PC-9 (cell line): ENCODE measurements at regions not wholly inside any gene's neighbourhood (a gene's known extent, or its start where the extent isn't known, plus 50 kb on each side); places are given as distances from the start of the nearest gene placed in this dataset.

Source experiments
- BruUV-seq: library from RNA; stranded (reverse); fragments of 400-500 nt; replicated peaks from 2 replicates; lab custom pipeline; 2021; lab: Mats Ljungman, UMichigan
- CTCF ChIA-PET: fragments of 300-600 bp; sonication (Branson Sonifier 250); formaldehyde crosslinking; loops from one replicate; lab custom pipeline; 2022; ENCODE audit warnings: antibody characterized with exemption; lab: Charles Lee
- POLR2A ChIA-PET: fragments of 300-600 bp; sonication (Branson Sonifier 250); formaldehyde crosslinking; loops from one replicate; lab custom pipeline; 2022; ENCODE audit warnings: antibody characterized with exemption; ENCODE audit not compliant: unreplicated experiment; lab: Charles Lee
- DNase-seq, 2 experiments: peaks; one replicate each; pipeline versions ENCODE4 v3.0.0 to v3.0.0-alpha.2; 2015 to 2022; ENCODE audit warnings: mixed read lengths in 1 of 2
- H2AFZ ChIP-seq: fragments of 200-600 bp; sonication (generic); 2 replicates; pipeline ENCODE4 v1.8.1; 2017; ENCODE audit warnings: antibody characterized with exemption
- H3F3A ChIP-seq: fragments of 200-600 bp; sonication (generic); 2 replicates; pipeline ENCODE4 v1.8.1; 2017; ENCODE audit warnings: antibody characterized with exemption, mild to moderate bottlenecking, low read depth; ENCODE audit not compliant: insufficient read depth
- H3K27ac ChIP-seq: fragments of 200-600 bp; sonication (generic); 2 replicates; pipeline ENCODE4 v1.6.1; 2016; ENCODE audit warnings: mixed run types
- H3K27me3 ChIP-seq: fragments of 200-600 bp; sonication (generic); 2 replicates; pipeline ENCODE4 v1.6.1; 2016; ENCODE audit warnings: low read depth, mixed run types; ENCODE audit not compliant: insufficient read depth
- H3K36me3 ChIP-seq: fragments of 200-600 bp; sonication (generic); 2 replicates; pipeline ENCODE4 v1.6.1; 2016; ENCODE audit warnings: low read depth, mixed run types
- H3K4me1 ChIP-seq: fragments of 200-600 bp; sonication (generic); replicated peaks from 2 replicates; pipeline ENCODE4 v1.6.1; 2016; ENCODE audit warnings: mixed run types; ENCODE audit not compliant: insufficient read depth
- H3K4me2 ChIP-seq: fragments of 200-600 bp; sonication (generic); 2 replicates; pipeline ENCODE4 v1.6.1; 2017; ENCODE audit warnings: mixed run types
- H3K4me3 ChIP-seq: fragments of 200-600 bp; sonication (generic); 2 replicates; pipeline ENCODE4 v1.6.1; 2016; ENCODE audit warnings: mixed run types
- H3K79me2 ChIP-seq: fragments of 200-600 bp; sonication (generic); 2 replicates; pipeline ENCODE4 v1.6.1; 2017; ENCODE audit warnings: low read depth, mixed run types
- H3K9me2 ChIP-seq: fragments of 200-600 bp; sonication (generic); 2 replicates; pipeline ENCODE4 v1.8.1; 2017; ENCODE audit warnings: mild to moderate bottlenecking; ENCODE audit not compliant: insufficient read depth
- H3K9me3 ChIP-seq: fragments of 200-600 bp; sonication (generic); 2 replicates; pipeline ENCODE4 v1.8.1; 2016; ENCODE audit warnings: low read depth; ENCODE audit not compliant: insufficient read depth
- H4K20me1 ChIP-seq: fragments of 200-600 bp; sonication (generic); 2 replicates; pipeline ENCODE4 v1.8.1; 2017; ENCODE audit not compliant: insufficient read depth
- EZH2 ChIP-seq: fragments of 200-600 bp; sonication (generic); IDR thresholded peaks from 2 replicates; pipeline ENCODE4 v1.8.0; 2017; ENCODE audit warnings: antibody characterized with exemption, low read depth
- intact Hi-C: fragments of 100-400 bp; cut with micrococcal nuclease; formaldehyde crosslinking; loops from one replicate; pipeline ENCODE4 v1.10.0; 2022; ENCODE audit not compliant: unreplicated experiment
- TF ChIP-seq, protein P1 (sequence below): fragments of 200-600 bp; sonication (generic); conservative IDR thresholded peaks from 2 replicates; pipeline ENCODE4 v1.6.1; 2017; ENCODE audit warnings: mixed run types, antibody characterized with exemption, mild to moderate bottlenecking, moderate library complexity

GRCh38 chr18:38752430-38752829 is 1186.8 kb upstream of the CELF4 start:
- Histone ChIP-seq H2AFZ (no peak overlapping the region), H4K20me1 (no peaks in the 10 kb centered on the region), H3K4me2 (no peak overlapping the region), H3K4me3 (no peak overlapping the region), H3K9me3 (no peaks in the 10 kb centered on the region), H3K27ac (no peak overlapping the region), H3K9me2 (no peaks in the 10 kb centered on the region), H3K79me2 (no peaks in the 10 kb centered on the region), H3K27me3 (no peaks in the 10 kb centered on the region), H3K36me3 (no peaks in the 10 kb centered on the region), H3K4me1 (no peaks in the 10 kb centered on the region), H3F3A (no peaks in the 10 kb centered on the region)
- no peak for TF ChIP-seq EZH2
- TF ChIP-seq, protein P1, sequence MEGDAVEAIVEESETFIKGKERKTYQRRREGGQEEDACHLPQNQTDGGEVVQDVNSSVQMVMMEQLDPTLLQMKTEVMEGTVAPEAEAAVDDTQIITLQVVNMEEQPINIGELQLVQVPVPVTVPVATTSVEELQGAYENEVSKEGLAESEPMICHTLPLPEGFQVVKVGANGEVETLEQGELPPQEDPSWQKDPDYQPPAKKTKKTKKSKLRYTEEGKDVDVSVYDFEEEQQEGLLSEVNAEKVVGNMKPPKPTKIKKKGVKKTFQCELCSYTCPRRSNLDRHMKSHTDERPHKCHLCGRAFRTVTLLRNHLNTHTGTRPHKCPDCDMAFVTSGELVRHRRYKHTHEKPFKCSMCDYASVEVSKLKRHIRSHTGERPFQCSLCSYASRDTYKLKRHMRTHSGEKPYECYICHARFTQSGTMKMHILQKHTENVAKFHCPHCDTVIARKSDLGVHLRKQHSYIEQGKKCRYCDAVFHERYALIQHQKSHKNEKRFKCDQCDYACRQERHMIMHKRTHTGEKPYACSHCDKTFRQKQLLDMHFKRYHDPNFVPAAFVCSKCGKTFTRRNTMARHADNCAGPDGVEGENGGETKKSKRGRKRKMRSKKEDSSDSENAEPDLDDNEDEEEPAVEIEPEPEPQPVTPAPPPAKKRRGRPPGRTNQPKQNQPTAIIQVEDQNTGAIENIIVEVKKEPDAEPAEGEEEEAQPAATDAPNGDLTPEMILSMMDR: no peak
- intact Hi-C loops: no loop called here
- no TSS peak for BruUV-seq
- DNase-seq: no peak
- POLR2A ChIA-PET: no interaction called here
- CTCF ChIA-PET: no interaction called here

GRCh38 chr18:38751898-38752297 is 1186.3 kb upstream of the CELF4 start:
- Histone ChIP-seq H3K27me3 (no peaks in the 10 kb centered on the region), H3K79me2 (no peaks in the 10 kb centered on the region), H3K9me2 (no peaks in the 10 kb centered on the region), H3K36me3 (no peaks in the 10 kb centered on the region), H2AFZ (no peak overlapping the region), H3K4me1 (no peaks in the 10 kb centered on the region), H3K4me2 (no peak overlapping the region), H3K9me3 (no peaks in the 10 kb centered on the region), H3F3A (no peaks in the 10 kb centered on the region), H3K4me3 (no peak overlapping the region), H4K20me1 (no peaks in the 10 kb centered on the region), H3K27ac (no peak overlapping the region)
- CTCF ChIA-PET: no interaction called here
- BruUV-seq: no TSS peak
- POLR2A ChIA-PET: no interaction called here
- TF ChIP-seq, protein P1: no peak
- TF ChIP-seq EZH2: no peak
- DNase-seq: no peak
- intact Hi-C loops: no loop called here

DNA sequence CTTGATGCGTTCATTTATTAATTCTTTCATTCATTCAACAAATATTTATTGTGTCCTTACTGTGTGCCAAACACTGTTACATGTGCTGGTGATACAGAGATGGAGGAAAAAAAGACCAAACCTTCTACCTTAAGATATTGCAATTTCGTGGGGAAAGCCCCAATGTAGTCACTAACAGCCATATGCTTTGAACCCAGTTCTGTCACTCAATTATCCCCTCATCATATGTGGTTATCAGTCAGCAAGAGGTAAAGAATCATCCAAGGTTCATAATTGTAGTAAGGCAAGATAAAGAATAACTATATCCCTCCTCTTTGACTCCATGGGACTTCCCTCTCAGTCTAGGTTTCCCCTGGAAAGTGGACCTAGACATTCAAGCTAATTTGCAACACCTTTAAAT is 1185.6 kb upstream of the CELF4 start:
- Histone ChIP-seq H3K27me3 (no peaks in the 10 kb centered on the region), H3K4me2 (no peak overlapping the region), H3F3A (no peaks in the 10 kb centered on the region), H4K20me1 (no peaks in the 10 kb centered on the region), H3K27ac (no peak overlapping the region), H3K4me3 (no peak overlapping the region), H3K4me1 (no peaks in the 10 kb centered on the region), H3K9me3 (no peaks in the 10 kb centered on the region), H3K36me3 (no peaks in the 10 kb centered on the region), H3K9me2 (no peaks in the 10 kb centered on the region), H2AFZ (no peak overlapping the region), H3K79me2 (no peaks in the 10 kb centered on the region)
- DNase-seq: no peak
- BruUV-seq: no TSS peak
- intact Hi-C loops: no loop called here
- ChIA-PET POLR2A (no interaction called here), CTCF (no interaction called here)
- TF ChIP-seq EZH2: no peak
- TF ChIP-seq, protein P1: no peak
